GM12878 (cell line): ENCODE measurements at regions not wholly inside any gene's neighbourhood (a gene's known extent, or its start where the extent isn't known, plus 50 kb on each side); places are given as distances from the start of the nearest gene placed in this dataset.

Experiments used
- ATAC-seq: fragments of 200-7000 bp; cut with Tn5 transposase; 3 replicates; pipeline ENCODE4 v1.9.1; 2020; ENCODE audit warnings: mild to moderate bottlenecking, moderate library complexity
- BruUV-seq: library from RNA; stranded (reverse); fragments of 400-500 nt; replicated peaks from 2 replicates; lab custom pipeline; 2021; lab: Mats Ljungman, UMichigan
- CTCF ChIA-PET: fragments of 300-600 bp; sonication (Branson Sonifier 250); formaldehyde crosslinking; extraction: SDS; loops from one replicate; lab custom pipeline; 2021; ENCODE audit warnings: inconsistent platforms; lab: Yijun Ruan, JAX
- POLR2A ChIA-PET: fragments of 350-600 bp; formaldehyde crosslinking; extraction: SDS; loops from one replicate; lab custom pipeline; 2021; ENCODE audit warnings: inconsistent platforms; lab: Charles Lee
- RAD21 ChIA-PET: fragments of 300-600 bp; sonication (Branson Sonifier 250); formaldehyde crosslinking; loops from one replicate; lab custom pipeline; 2023; ENCODE audit warnings: antibody characterized with exemption; ENCODE audit not compliant: unreplicated experiment; lab: Charles Lee
- SMC1A ChIA-PET: fragments of 300-600 bp; sonication (Branson Sonifier 250); formaldehyde crosslinking; loops from one replicate; lab custom pipeline; 2023; ENCODE audit not compliant: unreplicated experiment, uncharacterized antibody; lab: Charles Lee
- DNase-seq: peaks from one replicate; pipeline ENCODE4 v3.0.0-alpha.2; 2011; ENCODE audit warnings: low read depth, low spot score
- FAIRE-seq: peaks from 3 replicates; lab custom pipeline; 2011; peaks lifted over from hg19 to GRCh38; lab: Jason Lieb, UNC
- H2AFZ ChIP-seq: 2 replicates; pipeline ENCODE4 v1.6.0; 2011; ENCODE audit warnings: low read depth, low read length, control low read depth; ENCODE audit not compliant: control insufficient read depth
- H3K27ac ChIP-seq: 2 replicates; pipeline ENCODE4 v1.5.1; 2011; ENCODE audit warnings: control low read depth; ENCODE audit not compliant: control insufficient read depth, insufficient read depth
- H3K27me3 ChIP-seq, 2 experiments: replicated peaks in 1 of 2; 2 replicates each; pipeline versions ENCODE4 v1.6.0 to v1.6.1; 2011; ENCODE audit warnings: low read length in 1 of 2; ENCODE audit not compliant: control insufficient read depth in 2 of 2, insufficient read depth in 2 of 2
- H3K36me3 ChIP-seq, 2 experiments: 2 replicates each; pipeline ENCODE4 v1.5.1; 2011; ENCODE audit warnings: low read length in 1 of 2; ENCODE audit not compliant: control insufficient read depth in 2 of 2, insufficient read depth in 2 of 2
- H3K4me1 ChIP-seq: 2 replicates; pipeline ENCODE4 v1.6.1; 2011; ENCODE audit warnings: mild to moderate bottlenecking, low read length, moderate library complexity, mixed read lengths; ENCODE audit not compliant: control insufficient read depth, insufficient read depth
- H3K4me2 ChIP-seq: 2 replicates; pipeline ENCODE4 v1.6.0; 2011; ENCODE audit warnings: control low read depth; ENCODE audit not compliant: control insufficient read depth, insufficient read depth
- H3K4me3 ChIP-seq: fragments of 200-600 bp; sonication (generic); 2 replicates; pipeline ENCODE4 v1.5.1; 2016
- H3K79me2 ChIP-seq: 2 replicates; pipeline ENCODE4 v1.6.0; 2011; ENCODE audit warnings: low read length; ENCODE audit not compliant: control insufficient read depth, insufficient read depth
- H3K9ac ChIP-seq: 2 replicates; pipeline ENCODE4 v1.8.0; 2011; ENCODE audit warnings: low read length, control low read depth, mixed read lengths; ENCODE audit not compliant: control insufficient read depth, insufficient read depth
- H3K9me3 ChIP-seq: replicated peaks from 3 replicates; pipeline ENCODE4 v1.5.1; 2011; ENCODE audit warnings: mild to moderate bottlenecking, low read length; ENCODE audit not compliant: control insufficient read depth, insufficient read depth
- H4K20me1 ChIP-seq: 2 replicates; pipeline ENCODE4 v1.6.0; 2011; ENCODE audit not compliant: control insufficient read depth, insufficient read depth
- WGBS: methylation state at CpG from one replicate; pipeline ENCODE4 v1.1.6; 2016; ENCODE audit warnings: low lambda C conversion rate; ENCODE audit not compliant: insufficient replicate concordance, insufficient coverage; ENCODE audit errors: missing lambda C conversion rate; 5-methylcytosine and 5-hydroxymethylcytosine counted together
- in situ Hi-C: fragments of 300-500 bp; cut with MboI; formaldehyde crosslinking; loops from 9 replicates; pipeline ENCODE4 v1.14.3; 2018; ENCODE audit warnings: mixed read lengths
- intact Hi-C: fragments of 100-400 bp; cut with micrococcal nuclease; formaldehyde crosslinking; loops from one replicate; pipeline ENCODE4 v1.14.2; 2022; ENCODE audit not compliant: unreplicated experiment
- TF ChIP-seq, protein P1 (sequence below): IDR thresholded peaks from 2 replicates; pipeline ENCODE4 v1.6.1; 2012; ENCODE audit warnings: improper control_type of control experiment, low read depth, low read length; ENCODE audit not compliant: insufficient replicate concordance

DNA sequence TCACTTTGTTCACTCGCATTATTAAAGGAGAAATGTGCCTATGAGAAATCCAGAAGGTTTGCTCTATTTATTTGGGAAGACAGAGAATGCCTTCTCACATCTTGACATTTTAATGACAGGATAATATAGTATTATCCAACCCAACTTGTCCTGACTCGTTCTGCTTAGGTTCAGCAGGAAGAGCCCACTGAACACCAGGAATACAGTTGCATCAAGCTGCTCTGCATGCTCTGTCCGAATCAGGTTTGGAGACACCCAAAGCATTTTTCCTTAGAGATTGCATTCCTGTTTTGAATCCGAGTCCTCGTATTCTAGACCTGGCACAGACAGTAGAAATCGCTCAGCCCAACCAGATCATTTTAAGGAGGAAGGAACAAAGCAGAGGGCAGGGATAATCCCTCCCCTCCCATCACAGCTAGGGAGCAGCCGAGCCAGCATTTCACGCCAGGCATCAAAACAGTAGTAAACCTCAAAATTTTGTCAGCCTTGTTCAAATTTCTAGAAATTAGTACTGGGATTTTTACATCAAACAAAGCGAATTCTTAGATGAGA lies 837.4 kb upstream of the ID2 start:
- no peak for ATAC-seq
- DNase-seq: no peak
- peaks cover 6% of the 10 kb centered on the region; the same call in 1 of the 2 replicates for H3K4me1 ChIP-seq
- H3K79me2 ChIP-seq: no peaks in the 10 kb centered on the region
- ChIA-PET POLR2A (no interaction called here), CTCF (interaction anchor here (1.0 to 1.2 kb wide), 3 partner anchors 8 to 36 kb away, joined by 3 read pairs; no protein-coding TSS in a partner anchor), RAD21 (no interaction called here), SMC1A (interaction anchor here (0.8 to 1.3 kb wide), 6 partner anchors 21 to 444 kb away, joined by 3 to 5 read pairs (median 3); no protein-coding TSS in a partner anchor)
- BruUV-seq: no TSS peak
- H3K27ac ChIP-seq: no peak overlapping the region
- no peaks in the 10 kb centered on the region for H3K36me3 ChIP-seq
- no peak overlapping the region for H3K4me3 ChIP-seq
- no peak overlapping the region for H3K4me2 ChIP-seq
- in situ Hi-C loops: no loop called here
- intact Hi-C loops: no loop called here
- no peaks in the 10 kb centered on the region; the same call in 2 of the 3 replicates for H3K9me3 ChIP-seq
- WGBS: 17% methylated on average over 9 of the region's 9 CpGs
- TF ChIP-seq, protein P1, sequence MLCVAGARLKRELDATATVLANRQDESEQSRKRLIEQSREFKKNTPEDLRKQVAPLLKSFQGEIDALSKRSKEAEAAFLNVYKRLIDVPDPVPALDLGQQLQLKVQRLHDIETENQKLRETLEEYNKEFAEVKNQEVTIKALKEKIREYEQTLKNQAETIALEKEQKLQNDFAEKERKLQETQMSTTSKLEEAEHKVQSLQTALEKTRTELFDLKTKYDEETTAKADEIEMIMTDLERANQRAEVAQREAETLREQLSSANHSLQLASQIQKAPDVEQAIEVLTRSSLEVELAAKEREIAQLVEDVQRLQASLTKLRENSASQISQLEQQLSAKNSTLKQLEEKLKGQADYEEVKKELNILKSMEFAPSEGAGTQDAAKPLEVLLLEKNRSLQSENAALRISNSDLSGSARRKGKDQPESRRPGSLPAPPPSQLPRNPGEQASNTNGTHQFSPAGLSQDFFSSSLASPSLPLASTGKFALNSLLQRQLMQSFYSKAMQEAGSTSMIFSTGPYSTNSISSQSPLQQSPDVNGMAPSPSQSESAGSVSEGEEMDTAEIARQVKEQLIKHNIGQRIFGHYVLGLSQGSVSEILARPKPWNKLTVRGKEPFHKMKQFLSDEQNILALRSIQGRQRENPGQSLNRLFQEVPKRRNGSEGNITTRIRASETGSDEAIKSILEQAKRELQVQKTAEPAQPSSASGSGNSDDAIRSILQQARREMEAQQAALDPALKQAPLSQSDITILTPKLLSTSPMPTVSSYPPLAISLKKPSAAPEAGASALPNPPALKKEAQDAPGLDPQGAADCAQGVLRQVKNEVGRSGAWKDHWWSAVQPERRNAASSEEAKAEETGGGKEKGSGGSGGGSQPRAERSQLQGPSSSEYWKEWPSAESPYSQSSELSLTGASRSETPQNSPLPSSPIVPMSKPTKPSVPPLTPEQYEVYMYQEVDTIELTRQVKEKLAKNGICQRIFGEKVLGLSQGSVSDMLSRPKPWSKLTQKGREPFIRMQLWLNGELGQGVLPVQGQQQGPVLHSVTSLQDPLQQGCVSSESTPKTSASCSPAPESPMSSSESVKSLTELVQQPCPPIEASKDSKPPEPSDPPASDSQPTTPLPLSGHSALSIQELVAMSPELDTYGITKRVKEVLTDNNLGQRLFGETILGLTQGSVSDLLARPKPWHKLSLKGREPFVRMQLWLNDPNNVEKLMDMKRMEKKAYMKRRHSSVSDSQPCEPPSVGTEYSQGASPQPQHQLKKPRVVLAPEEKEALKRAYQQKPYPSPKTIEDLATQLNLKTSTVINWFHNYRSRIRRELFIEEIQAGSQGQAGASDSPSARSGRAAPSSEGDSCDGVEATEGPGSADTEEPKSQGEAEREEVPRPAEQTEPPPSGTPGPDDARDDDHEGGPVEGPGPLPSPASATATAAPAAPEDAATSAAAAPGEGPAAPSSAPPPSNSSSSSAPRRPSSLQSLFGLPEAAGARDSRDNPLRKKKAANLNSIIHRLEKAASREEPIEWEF: no peak
- no peak for FAIRE-seq
- no peak overlapping the region for H3K9ac ChIP-seq
- no peaks in the 10 kb centered on the region for H3K27me3 ChIP-seq
- no peaks in the 10 kb centered on the region for H4K20me1 ChIP-seq
- H2AFZ ChIP-seq: no peak overlapping the region
